ENCODE measurements at regions not wholly inside any gene's neighbourhood (a gene's known extent, or its start where the extent isn't known, plus 50 kb on each side); places are given as distances from the start of the nearest gene placed in this dataset.

DNA sequence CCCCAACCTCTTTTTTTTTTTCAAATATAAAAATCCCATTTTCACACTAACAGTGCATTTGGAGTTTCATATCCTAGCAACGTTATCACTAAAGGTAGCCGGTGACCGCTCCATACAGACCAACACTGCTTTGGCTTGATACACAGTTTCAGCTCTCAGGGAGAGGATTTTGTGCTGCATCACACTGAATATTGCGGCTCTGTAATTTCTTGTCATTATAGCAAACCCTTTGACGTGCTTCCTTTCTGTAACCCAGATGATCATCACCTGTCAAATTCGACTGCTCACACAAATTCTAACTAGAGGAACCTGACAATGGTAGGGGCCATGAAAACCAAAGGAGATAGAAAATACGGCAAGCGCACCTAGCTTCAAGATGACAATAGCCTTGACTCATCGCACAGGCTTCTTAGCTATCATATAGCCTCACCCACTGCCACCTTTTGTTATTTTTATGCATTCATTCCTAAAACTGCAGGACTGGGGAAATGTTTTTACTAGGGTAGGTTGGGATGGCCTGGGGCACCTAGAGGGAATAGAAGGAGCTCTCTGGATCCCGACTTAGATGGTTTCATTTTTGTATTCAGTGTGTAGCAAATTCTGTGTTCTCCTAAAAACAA is 582.9 kb upstream of the PIK3C3 start:
- no peak overlapping the region; a peak in 1 of 8 replicates for H3K4me3 ChIP-seq (ENCODE audit: extremely low read depth in 1 of 4, insufficient read depth in 2 of 4, low read depth in 3 of 4, low read length in 4 of 4)
- H2AFZ ChIP-seq (ENCODE audit: low read length), result peak overlapping the region; percentile 54; the same call in 1 of the 2 replicates
- H3K4me2 ChIP-seq (ENCODE audit: insufficient read depth in 1 of 2, low read depth in 2 of 2, low read length in 2 of 2), result peak overlapping the region; percentile 14 to 42; a peak in 2 of 4 replicates
- no peaks in the 10 kb centered on the region for H3K79me2 ChIP-seq (ENCODE audit: control insufficient read depth in 1 of 2, insufficient read depth in 2 of 2, low read length in 2 of 2)
- H3K23ac ChIP-seq (ENCODE audit: insufficient read length), result no peak overlapping the region
- no peaks in the 10 kb centered on the region for H3K27me3 ChIP-seq (replicated peaks in 1 of 4; ENCODE audit: control insufficient read depth in 3 of 4, extremely low read depth in 1 of 4, insufficient read depth in 3 of 4, low read length in 3 of 4)
- H4K5ac ChIP-seq (ENCODE audit: insufficient read length, low read depth, low read length), result no peak overlapping the region
- no peak overlapping the region for H3K9ac ChIP-seq (replicated peaks in 1 of 4; ENCODE audit: extremely low read depth in 1 of 4, low read depth in 3 of 4, low read length in 3 of 4)
- no peak overlapping the region for H2BK12ac ChIP-seq (ENCODE audit: low read depth, low read length)
- ChIA-PET POLR2A (ENCODE audit: partially characterized antibody) (no interaction called here), CTCF (ENCODE audit: partially characterized antibody) (interaction anchor here (1.4 to 1.7 kb wide), 2 partner anchors 374 to 438 kb away, joined by 3 to 5 read pairs; no protein-coding TSS in a partner anchor)
- no peak overlapping the region for H4K91ac ChIP-seq (replicated peaks; ENCODE audit: insufficient read length, low read length)
- FAIRE-seq, result no peak
- no peak overlapping the region for H2AK5ac ChIP-seq (ENCODE audit: low read depth, low read length)
- H3K9me3 ChIP-seq (ENCODE audit: insufficient read depth in 2 of 2, low read depth in 1 of 2, low read length in 1 of 2), result no peaks in the 10 kb centered on the region
- no peak overlapping the region for H2BK5ac ChIP-seq (ENCODE audit: low read depth, low read length)
- WGBS, 2 experiments (ENCODE audit: extremely low coverage in 1 of 2, insufficient coverage in 1 of 2, insufficient read length in 1 of 2, insufficient replicate concordance in 2 of 2, low coverage in 1 of 2, low lambda C conversion rate in 2 of 2, missing lambda C conversion rate in 1 of 2), result 70% methylated on average over 10 of the region's 10 CpGs; no CpG with 5 or more reads in 1 of the 2 experiments
- no peak overlapping the region for H2BK15ac ChIP-seq (ENCODE audit: low read length)
- H3K56ac ChIP-seq (replicated peaks; ENCODE audit: insufficient read length, low read depth, low read length), result no peak overlapping the region
- H3K36me3 ChIP-seq (ENCODE audit: control insufficient read depth in 2 of 4, insufficient read depth in 4 of 4, low read length in 3 of 4), result no peaks in the 10 kb centered on the region
- no peak overlapping the region for H3K4ac ChIP-seq (replicated peaks; ENCODE audit: insufficient read length, low read depth, low read length)
- no peak overlapping the region; the same call in 1 of the 2 replicates for H3K18ac ChIP-seq (ENCODE audit: extremely low read depth, low read length)
- H3K79me1 ChIP-seq (ENCODE audit: low read depth, low read length), result no peaks in the 10 kb centered on the region
- H3K23me2 ChIP-seq (ENCODE audit: low read depth, low read length), result no peaks in the 10 kb centered on the region; the same call in 1 of the 2 replicates
- H3K14ac ChIP-seq (ENCODE audit: insufficient read length), result no peak overlapping the region
- no peak for DNase-seq (ENCODE audit: low read depth in 1 of 2, low spot score in 2 of 2)
- no peak overlapping the region for H4K8ac ChIP-seq (ENCODE audit: extremely low read depth, insufficient read depth, low read length)
- peaks cover 4 to 12% (median 5%) of the 10 kb centered on the region in 4 experiments; a peak in 5 of 7 replicates for H3K4me1 ChIP-seq (replicated peaks in 1 of 4; ENCODE audit: control insufficient read depth in 3 of 4, insufficient read depth in 4 of 4, low read length in 3 of 4)
- H2BK120ac ChIP-seq (replicated peaks; ENCODE audit: low read depth, low read length), result no peak overlapping the region
- H2BK20ac ChIP-seq (ENCODE audit: low read length), result no peak overlapping the region
- H3K27ac ChIP-seq (ENCODE audit: low read depth, low read length), result no peak overlapping the region
- no peaks in the 10 kb centered on the region for H4K20me1 ChIP-seq (replicated peaks in 1 of 2; ENCODE audit: control insufficient read depth in 1 of 2, insufficient read depth in 2 of 2, low read length in 2 of 2)
- TF ChIP-seq GABPA (IDR thresholded peaks at IDR 0.05; ENCODE audit: borderline replicate concordance, insufficient read depth, low read length) (no peak), HDAC2 (IDR thresholded peaks at IDR 0.05; ENCODE audit: borderline replicate concordance in 1 of 2, low read depth in 2 of 2, low read length in 2 of 2) (no peak), SAP30 (IDR thresholded peaks at IDR 0.05; ENCODE audit: insufficient read depth, insufficient replicate concordance, low read length) (no peak), JUND (IDR thresholded peaks at IDR 0.05; ENCODE audit: low read length) (no peak), ZNF274 (IDR thresholded peaks at IDR 0.05; ENCODE audit: borderline replicate concordance, extremely low read depth, low read length) (no peak), NRF1 (IDR thresholded peaks at IDR 0.05; ENCODE audit: low read depth, low read length) (no peak), BACH1 (IDR thresholded peaks at IDR 0.05; ENCODE audit: low read length) (no peak), TEAD4 (IDR thresholded peaks at IDR 0.05; ENCODE audit: low read depth, low read length) (no peak), CHD1 (IDR thresholded peaks at IDR 0.05; ENCODE audit: low read depth, low read length) (no peak), PHF8 (conservative IDR thresholded peaks at IDR 0.05; ENCODE audit: low read depth, low read length) (no peak), NANOG (IDR thresholded peaks at IDR 0.05; ENCODE audit: insufficient read depth, low read depth, low read length, poor library complexity, severe bottlenecking) (no peak), JUN (IDR thresholded peaks at IDR 0.05; ENCODE audit: low read depth, low read length) (no peak), HDAC6 (IDR thresholded peaks at IDR 0.05; ENCODE audit: low read depth, low read length) (no peak)

All from H1 (cell line).